GM18517 (cell line): ENCODE measurements at regions not wholly inside any gene's neighbourhood (a gene's known extent, or its start where the extent isn't known, plus 50 kb on each side); places are given as distances from the start of the nearest gene placed in this dataset.

Source experiments
- ATAC-seq: cut with Tn5 transposase; IDR thresholded peaks from one replicate; pipeline ENCODE4 v1.9.1; 2021; ENCODE audit warnings: mild to moderate bottlenecking, moderate library complexity; ENCODE audit not compliant: unreplicated experiment

GRCh38 chr20:61015602-61016001 is 236.5 kb upstream of the CDH4 start:
- no peak for ATAC-seq

GRCh38 chr20:61019322-61019721 is 232.7 kb upstream of the CDH4 start:
- no peak for ATAC-seq

- ATAC-seq, result no peak
Observed at GRCh38 chr20:61023612-61024011, 228.4 kb upstream of the CDH4 start.

- ATAC-seq, result no peak
Observed at GRCh38 chr20:61024390-61024789, 227.7 kb upstream of the CDH4 start.

- ATAC-seq, result no peak
Observed at GRCh38 chr20:61025536-61025935, 226.5 kb upstream of the CDH4 start.

- no peak for ATAC-seq
Observed at GRCh38 chr20:61026173-61026572, 225.9 kb upstream of the CDH4 start.

GRCh38 chr20:61026731-61027130 is 225.3 kb upstream of the CDH4 start:
- no peak for ATAC-seq

GRCh38 chr20:61027218-61027617 is 224.8 kb upstream of the CDH4 start:
- ATAC-seq, result no peak

- ATAC-seq, result no peak
Observed at GRCh38 chr20:61030130-61030529, 221.9 kb upstream of the CDH4 start.

- no peak for ATAC-seq
Observed at GRCh38 chr20:61031101-61031830, 220.8 kb upstream of the CDH4 start.

GRCh38 chr20:61037498-61037897 is 214.6 kb upstream of the CDH4 start:
- ATAC-seq, result no peak

GRCh38 chr20:61041481-61041880 is 210.6 kb upstream of the CDH4 start:
- no peak for ATAC-seq

- no peak for ATAC-seq
Observed at GRCh38 chr20:61042506-61043385, 209.3 kb upstream of the CDH4 start.

GRCh38 chr20:61043681-61044080 is 208.4 kb upstream of the CDH4 start:
- ATAC-seq, result no peak

- no peak for ATAC-seq
Observed at GRCh38 chr20:61044499-61044898, 207.6 kb upstream of the CDH4 start.

GRCh38 chr20:61045091-61045490 is 207.0 kb upstream of the CDH4 start:
- ATAC-seq, result no peak

GRCh38 chr20:61045876-61046585 is 206.0 kb upstream of the CDH4 start:
- no peak for ATAC-seq

GRCh38 chr20:61046721-61047351 is 205.2 kb upstream of the CDH4 start:
- ATAC-seq, result no peak

GRCh38 chr20:61047515-61047914 is 204.5 kb upstream of the CDH4 start:
- ATAC-seq, result no peak

- no peak for ATAC-seq
Observed at GRCh38 chr20:61048302-61048701, 203.8 kb upstream of the CDH4 start.

GRCh38 chr20:61049684-61050083 is 202.4 kb upstream of the CDH4 start:
- no peak for ATAC-seq
